ENCODE measurements at regions not wholly inside any gene's neighbourhood (a gene's known extent, or its start where the extent isn't known, plus 50 kb on each side); places are given as distances from the start of the nearest gene placed in this dataset.
A peak's percentile ranks its signal among the peaks of the same experiment; 100 is the strongest.
"Not testable (repeated sequence)": the region's sequence is repeated elsewhere in the genome, so short reads cannot be mapped to it uniquely, and the experiment has no call there.

- DNase-seq (ENCODE audit: low spot score), result no peak
These were observed 94.6 kb upstream of the IGFBPL1 start for GRCh38 chr9:38518826-38519225.

GRCh38 chr9:38516273-38516672 lies 92.0 kb upstream of the IGFBPL1 start:
- DNase-seq (ENCODE audit: low spot score), result peak; percentile 61

GRCh38 chr9:38515055-38515454 lies 90.8 kb upstream of the IGFBPL1 start:
- not testable (repeated sequence) for DNase-seq (ENCODE audit: low spot score)

- DNase-seq (ENCODE audit: low spot score), result not testable (repeated sequence)
These were observed 86.1 kb upstream of the IGFBPL1 start for GRCh38 chr9:38510340-38510739.

GRCh38 chr9:38507587-38507986 lies 83.3 kb upstream of the IGFBPL1 start:
- no peak for DNase-seq (ENCODE audit: low spot score)

- peak; percentile 39 for DNase-seq (ENCODE audit: low spot score)
These were observed 75.9 kb upstream of the IGFBPL1 start for GRCh38 chr9:38500171-38500570.

GRCh38 chr9:38498551-38498950 lies 74.3 kb upstream of the IGFBPL1 start:
- DNase-seq (ENCODE audit: low spot score), result not testable (repeated sequence)

GRCh38 chr9:38489057-38489456 lies 64.8 kb upstream of the IGFBPL1 start:
- DNase-seq (ENCODE audit: low spot score), result no peak

GRCh38 chr9:38488156-38488698 lies 64.0 kb upstream of the IGFBPL1 start:
- DNase-seq (ENCODE audit: low spot score), result no peak

GRCh38 chr9:38487418-38488155 lies 63.3 kb upstream of the IGFBPL1 start:
- DNase-seq (ENCODE audit: low spot score), result not testable (repeated sequence)

- DNase-seq (ENCODE audit: low spot score), result no peak
These were observed 62.6 kb upstream of the IGFBPL1 start for GRCh38 chr9:38486837-38487236.

GRCh38 chr9:38486056-38486615 lies 61.9 kb upstream of the IGFBPL1 start:
- DNase-seq (ENCODE audit: low spot score), result no peak

- DNase-seq (ENCODE audit: low spot score), result not testable (repeated sequence)
These were observed 59.9 kb upstream of the IGFBPL1 start for GRCh38 chr9:38484076-38484665.

- DNase-seq (ENCODE audit: low spot score), result no peak
These were observed 58.8 kb upstream of the IGFBPL1 start for GRCh38 chr9:38482918-38483592.

- no peak for DNase-seq (ENCODE audit: low spot score)
These were observed 54.0 kb upstream of the IGFBPL1 start for GRCh38 chr9:38478211-38478610.

GRCh38 chr9:38474476-38474875 lies 50.2 kb upstream of the IGFBPL1 start:
- DNase-seq (ENCODE audit: low spot score), result not testable (repeated sequence)

Data from RKO (cell line).